Cardiac muscle cell (in vitro differentiated cells and primary cell): ENCODE measurements at regions not wholly inside any gene's neighbourhood (a gene's known extent, or its start where the extent isn't known, plus 50 kb on each side); places are given as distances from the start of the nearest gene placed in this dataset.

Experiments
- DNase-seq, 2 donors: peaks; one replicate each; pipeline versions ENCODE4 v3.0.0 to v3.0.0-alpha.2; 2010 to 2017; ENCODE audit warnings: low read depth in 1 of 2, low spot score in 1 of 2
- H3K27ac ChIP-seq: fragments of 200-600 bp; sonication (generic); 2 replicates; pipeline ENCODE4 v1.5.1; 2016
- H3K27me3 ChIP-seq: fragments of 200-600 bp; sonication (generic); 2 replicates; pipeline ENCODE4 v1.6.0; 2016; ENCODE audit warnings: control low read depth
- H3K36me3 ChIP-seq: fragments of 200-600 bp; sonication (generic); 2 replicates; pipeline ENCODE4 v1.5.1; 2016; ENCODE audit warnings: control low read depth
- H3K4me1 ChIP-seq: fragments of 200-600 bp; sonication (generic); 2 replicates; pipeline ENCODE4 v1.8.1; 2017; ENCODE audit warnings: low read depth, mild to moderate bottlenecking, mixed run types
- H3K4me3 ChIP-seq: fragments of 200-600 bp; sonication (generic); 2 replicates; pipeline ENCODE4 v1.5.1; 2016; ENCODE audit warnings: mild to moderate bottlenecking
- H3K9me3 ChIP-seq: fragments of 200-600 bp; sonication (generic); 2 replicates; pipeline ENCODE4 v1.5.1; 2017; ENCODE audit warnings: low read depth, mild to moderate bottlenecking, control low read depth
- TF ChIP-seq, protein P1 (sequence below): IDR thresholded peaks from 2 replicates; pipeline ENCODE4 v1.5.1; 2012; ENCODE audit warnings: low read depth, mild to moderate bottlenecking, low read length

GRCh38 chr2:153096272-153096671, 377.9 kb downstream of the ARL6IP6 start:
- no peaks in the 10 kb centered on the region for H3K4me1 ChIP-seq
- no peaks in the 10 kb centered on the region for H3K9me3 ChIP-seq
- H3K27ac ChIP-seq: no peak overlapping the region
- no peaks in the 10 kb centered on the region for H3K36me3 ChIP-seq
- no peak overlapping the region for H3K4me3 ChIP-seq
- DNase-seq: no peak
- H3K27me3 ChIP-seq: no peaks in the 10 kb centered on the region
- TF ChIP-seq, protein P1, sequence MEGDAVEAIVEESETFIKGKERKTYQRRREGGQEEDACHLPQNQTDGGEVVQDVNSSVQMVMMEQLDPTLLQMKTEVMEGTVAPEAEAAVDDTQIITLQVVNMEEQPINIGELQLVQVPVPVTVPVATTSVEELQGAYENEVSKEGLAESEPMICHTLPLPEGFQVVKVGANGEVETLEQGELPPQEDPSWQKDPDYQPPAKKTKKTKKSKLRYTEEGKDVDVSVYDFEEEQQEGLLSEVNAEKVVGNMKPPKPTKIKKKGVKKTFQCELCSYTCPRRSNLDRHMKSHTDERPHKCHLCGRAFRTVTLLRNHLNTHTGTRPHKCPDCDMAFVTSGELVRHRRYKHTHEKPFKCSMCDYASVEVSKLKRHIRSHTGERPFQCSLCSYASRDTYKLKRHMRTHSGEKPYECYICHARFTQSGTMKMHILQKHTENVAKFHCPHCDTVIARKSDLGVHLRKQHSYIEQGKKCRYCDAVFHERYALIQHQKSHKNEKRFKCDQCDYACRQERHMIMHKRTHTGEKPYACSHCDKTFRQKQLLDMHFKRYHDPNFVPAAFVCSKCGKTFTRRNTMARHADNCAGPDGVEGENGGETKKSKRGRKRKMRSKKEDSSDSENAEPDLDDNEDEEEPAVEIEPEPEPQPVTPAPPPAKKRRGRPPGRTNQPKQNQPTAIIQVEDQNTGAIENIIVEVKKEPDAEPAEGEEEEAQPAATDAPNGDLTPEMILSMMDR: no peak

GRCh38 chr2:153091344-153091743, 372.9 kb downstream of the ARL6IP6 start:
- H3K27ac ChIP-seq: no peak overlapping the region
- no peaks in the 10 kb centered on the region for H3K36me3 ChIP-seq
- no peaks in the 10 kb centered on the region for H3K9me3 ChIP-seq
- H3K4me1 ChIP-seq: no peaks in the 10 kb centered on the region
- TF ChIP-seq, protein P1: no peak
- no peak for DNase-seq
- H3K4me3 ChIP-seq: no peak overlapping the region
- no peaks in the 10 kb centered on the region for H3K27me3 ChIP-seq

DNA sequence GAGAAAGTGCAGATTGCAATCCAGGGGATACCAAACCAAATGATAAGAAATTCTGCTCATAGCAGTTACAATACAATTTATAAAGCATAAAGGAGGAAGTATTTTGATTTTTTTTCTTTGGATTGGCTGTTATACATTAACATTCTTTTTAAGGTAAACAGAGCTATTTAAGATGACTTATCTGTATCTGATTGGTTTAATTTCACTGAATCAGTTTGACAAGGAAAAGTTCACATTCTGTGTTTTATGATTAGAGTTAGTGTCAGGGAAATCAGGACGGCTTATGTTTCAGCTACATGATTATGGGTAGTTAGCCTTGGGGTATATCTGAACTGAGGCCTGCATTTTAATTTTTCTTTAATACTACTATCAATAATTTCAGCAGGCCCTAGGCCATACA, 360.9 kb downstream of the ARL6IP6 start:
- Histone ChIP-seq H3K36me3 (no peaks in the 10 kb centered on the region), H3K4me3 (no peak overlapping the region), H3K27me3 (no peaks in the 10 kb centered on the region), H3K9me3 (no peaks in the 10 kb centered on the region), H3K27ac (no peak overlapping the region), H3K4me1 (no peaks in the 10 kb centered on the region)
- DNase-seq: no peak
- TF ChIP-seq, protein P1: no peak

- Histone ChIP-seq H3K9me3 (no peaks in the 10 kb centered on the region), H3K4me1 (no peaks in the 10 kb centered on the region), H3K27ac (no peak overlapping the region), H3K27me3 (no peaks in the 10 kb centered on the region), H3K4me3 (no peak overlapping the region), H3K36me3 (no peaks in the 10 kb centered on the region)
- DNase-seq: no peak
- TF ChIP-seq, protein P1: no peak
Measured at GRCh38 chr2:153077311-153077710, 358.9 kb downstream of the ARL6IP6 start.

DNA sequence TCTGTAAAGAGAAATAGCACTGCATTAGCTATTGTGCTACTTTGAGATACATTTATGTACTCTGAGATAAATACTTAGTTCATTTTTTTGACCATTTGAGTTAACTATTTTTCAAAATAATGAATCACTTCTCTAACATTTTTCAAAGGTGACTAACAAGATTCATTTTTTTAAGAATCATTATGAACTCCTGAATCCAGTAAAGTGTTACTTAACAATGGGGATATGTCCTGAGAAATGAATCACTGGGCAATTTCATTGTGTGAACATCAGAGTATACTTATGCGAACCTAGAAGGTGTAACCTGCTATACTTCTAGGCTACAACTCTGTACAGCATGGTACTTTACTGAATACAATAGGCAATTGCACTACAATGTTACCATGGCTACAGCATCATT, 355.8 kb downstream of the ARL6IP6 start:
- Histone ChIP-seq H3K4me1 (no peaks in the 10 kb centered on the region), H3K9me3 (no peaks in the 10 kb centered on the region), H3K36me3 (no peaks in the 10 kb centered on the region), H3K27me3 (no peaks in the 10 kb centered on the region), H3K27ac (no peak overlapping the region), H3K4me3 (no peak overlapping the region)
- no peak for DNase-seq
- TF ChIP-seq, protein P1: no peak

DNA sequence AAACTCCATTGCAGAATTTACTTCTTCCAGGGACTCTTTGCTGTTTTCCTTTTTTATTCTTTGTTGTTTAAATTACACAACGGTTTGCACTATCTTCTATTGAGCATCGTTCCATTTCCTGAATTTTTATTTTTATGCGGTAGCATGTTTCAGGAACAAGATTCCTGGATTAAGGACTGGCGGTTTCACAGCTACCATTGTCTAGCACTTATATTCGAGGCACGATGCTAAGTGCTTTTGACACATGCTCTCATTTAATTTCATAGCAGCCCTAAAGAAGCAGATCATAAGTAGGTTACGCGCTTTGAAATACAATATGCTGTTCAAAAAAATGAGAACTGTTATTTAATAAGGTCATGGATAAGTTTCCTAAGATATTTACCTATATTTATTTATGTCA, 354.4 kb downstream of the ARL6IP6 start:
- Histone ChIP-seq H3K36me3 (no peaks in the 10 kb centered on the region), H3K27me3 (no peaks in the 10 kb centered on the region), H3K9me3 (no peaks in the 10 kb centered on the region), H3K4me3 (no peak overlapping the region), H3K27ac (no peak overlapping the region), H3K4me1 (no peaks in the 10 kb centered on the region)
- TF ChIP-seq, protein P1: no peak
- no peak for DNase-seq
